Embryonic facial prominence (tissue), 1 donor: ENCODE measurements at regions not wholly inside any gene's neighbourhood (a gene's known extent, or its start where the extent isn't known, plus 50 kb on each side); places are given as distances from the start of the nearest gene placed in this dataset.
A peak's percentile ranks its signal among the peaks of the same experiment; 100 is the strongest.

Source experiments
- DNase-seq: peaks from one replicate; pipeline ENCODE4 v3.0.0-alpha.2; 2016; ENCODE audit errors: extremely low spot score

DNA sequence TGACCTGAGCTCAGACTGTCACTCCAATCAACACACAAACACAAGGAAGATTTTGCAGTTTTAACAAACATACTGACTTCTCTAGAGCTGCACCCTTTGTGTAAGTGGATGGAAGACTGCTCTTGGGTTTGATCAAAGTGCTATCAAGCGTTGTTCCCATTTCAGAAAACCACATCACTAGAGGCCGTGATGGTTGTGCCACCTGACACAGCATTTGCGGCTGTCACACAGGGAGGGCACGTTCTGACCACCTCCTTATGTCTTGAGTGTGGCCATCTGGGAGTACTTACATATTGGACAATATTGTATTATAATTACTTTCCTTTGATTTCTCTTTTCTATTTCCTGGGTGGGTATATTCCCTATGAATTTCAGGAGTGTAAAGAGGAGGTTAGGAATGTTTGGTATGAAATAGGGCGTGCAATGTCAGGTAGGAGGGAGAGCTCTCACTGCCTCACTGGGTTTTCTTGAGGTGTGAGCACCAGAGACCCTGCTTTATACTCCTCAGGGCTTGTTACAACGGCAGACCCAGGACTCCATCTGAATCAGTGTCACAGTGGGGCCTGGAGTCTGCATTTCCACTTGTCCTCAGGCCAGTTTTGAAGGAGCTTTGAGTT lies 74.3 kb downstream of the SYNE3 start:
- DNase-seq: no peak

DNA sequence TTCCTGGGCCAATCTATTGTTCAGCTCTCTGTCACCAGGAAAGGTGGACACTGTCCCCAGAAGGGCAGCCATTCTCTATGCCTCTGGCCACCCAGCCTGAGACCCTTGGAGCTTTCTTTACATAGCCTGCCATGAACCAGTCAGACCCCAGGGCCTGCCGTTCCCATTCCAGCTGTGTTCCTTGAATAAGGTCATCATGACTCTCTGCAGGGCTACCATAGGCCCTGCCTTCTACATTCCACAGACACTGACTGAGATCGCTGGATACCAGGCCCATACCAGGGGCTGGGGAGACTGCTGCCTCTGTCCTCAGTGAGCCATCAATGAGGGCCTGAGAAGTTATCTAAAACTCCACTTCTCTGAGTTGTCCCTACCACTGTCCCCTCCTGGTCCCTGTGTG lies 75.5 kb downstream of the SYNE3 start:
- DNase-seq: no peak

DNA sequence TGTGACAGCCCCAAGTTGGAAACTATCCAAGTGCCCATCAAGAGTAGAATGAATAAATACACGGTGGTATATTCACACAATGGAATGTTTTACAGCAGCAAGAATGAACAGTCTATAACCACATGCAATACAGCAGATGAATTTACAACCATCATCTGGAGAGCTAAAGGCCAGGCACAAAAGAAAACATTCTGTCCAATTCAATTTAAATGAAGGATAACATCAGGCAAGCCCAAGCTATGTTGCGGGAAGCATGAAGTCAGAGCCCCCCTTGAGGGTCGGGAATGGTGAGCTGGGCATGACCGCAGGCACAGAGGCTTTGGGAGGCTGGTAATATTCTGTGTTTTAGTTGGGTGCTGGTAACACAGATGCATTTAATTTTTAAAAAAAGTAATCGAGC lies 76.0 kb downstream of the SYNE3 start:
- no peak for DNase-seq

DNA sequence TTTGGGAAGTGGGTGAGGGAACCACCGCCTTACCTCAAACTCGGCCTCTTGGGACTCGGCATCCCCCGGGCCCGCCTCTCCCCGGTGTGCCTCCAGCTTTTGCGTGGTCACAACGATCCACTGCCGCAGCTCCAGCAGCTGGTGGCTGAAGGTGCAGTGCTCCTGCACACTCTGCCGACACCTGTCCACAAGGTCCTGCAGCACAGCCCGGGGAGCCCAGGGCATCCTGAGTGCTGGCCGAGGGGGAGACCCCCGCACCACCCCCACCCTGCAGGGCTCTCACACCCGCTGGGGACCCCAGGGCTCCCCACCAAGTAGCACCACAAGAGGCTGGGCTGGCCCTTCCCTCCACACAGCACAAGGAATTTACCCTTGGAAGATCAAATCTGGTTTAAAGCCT lies 76.6 kb downstream of the SYNE3 start:
- no peak for DNase-seq

DNA sequence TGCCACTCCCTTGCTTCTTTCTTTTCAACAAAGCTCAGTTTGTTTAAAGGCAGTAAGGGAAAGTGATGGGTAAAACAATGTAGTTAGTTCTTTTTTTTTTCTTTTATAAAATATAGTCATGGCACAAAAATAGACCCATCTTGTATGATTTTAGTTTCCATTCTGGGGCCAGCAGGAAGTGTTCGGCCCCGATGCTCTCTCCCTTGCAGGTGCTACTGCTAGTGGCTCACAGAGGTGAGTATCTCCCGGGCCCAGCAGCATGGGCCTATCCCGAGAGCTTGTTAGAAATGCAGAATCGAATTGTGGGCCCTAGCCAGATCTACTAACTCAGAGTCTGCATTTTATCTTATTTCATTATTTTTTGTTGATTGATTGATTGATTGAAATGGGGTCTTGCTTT lies 78.7 kb downstream of the SYNE3 start:
- no peak for DNase-seq

DNA sequence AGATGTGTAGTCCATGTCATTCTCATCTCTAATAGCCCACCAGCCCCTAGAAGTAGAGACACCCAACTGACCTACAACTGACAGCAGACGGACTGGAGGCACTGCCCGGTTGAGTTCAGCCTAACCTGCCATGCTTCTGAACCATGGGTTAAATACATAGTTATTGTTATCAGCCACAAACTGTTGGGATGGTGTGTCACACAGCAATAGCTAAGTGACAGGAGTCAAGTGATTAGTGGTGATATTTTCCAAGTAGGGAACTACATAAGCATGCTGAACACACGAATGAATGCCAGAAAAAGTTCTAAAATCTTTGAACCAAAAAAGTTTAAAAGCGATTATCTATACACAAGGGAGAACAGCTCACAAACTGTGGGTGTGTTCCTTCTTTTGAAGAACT lies 80.1 kb downstream of the SYNE3 start:
- no peak for DNase-seq

DNA sequence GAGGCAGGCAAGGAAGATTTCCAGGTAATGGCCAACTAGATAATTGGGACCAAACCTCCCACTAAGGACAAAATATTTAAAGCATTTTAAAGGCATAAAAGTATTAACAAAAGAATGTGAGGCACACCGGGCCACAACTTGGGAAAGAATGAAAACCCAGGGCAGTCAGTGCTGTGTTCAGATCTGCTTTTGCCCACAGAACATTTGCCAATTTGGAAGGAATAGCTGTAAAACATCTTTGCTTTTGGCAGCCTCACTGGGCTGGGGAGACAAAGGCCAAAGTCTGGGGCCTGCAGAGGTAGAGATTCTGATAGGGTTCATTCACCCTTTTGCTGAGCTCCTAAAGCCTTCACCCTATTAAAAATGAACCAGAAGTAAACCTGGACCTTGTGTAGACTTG lies 82.3 kb downstream of the SYNE3 start:
- DNase-seq: no peak

DNA sequence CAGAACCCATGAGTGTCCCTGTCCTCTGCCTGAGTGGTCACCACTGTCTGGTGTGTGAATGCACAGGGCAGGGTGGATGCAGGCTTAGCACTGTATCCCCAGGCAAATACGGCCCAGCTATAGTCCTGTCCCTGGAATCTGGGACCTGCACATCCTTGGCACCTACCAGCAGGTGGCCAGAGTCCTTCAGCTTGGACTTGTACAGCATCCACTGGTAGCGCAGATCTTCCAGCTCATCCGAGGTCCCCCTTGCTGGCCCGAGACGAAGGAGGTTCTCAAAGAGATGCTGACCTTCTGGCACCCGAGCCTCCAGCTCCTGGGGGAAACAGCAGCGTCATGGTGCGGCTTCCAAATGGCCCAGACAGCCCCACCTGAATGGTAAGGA lies 83.4 kb downstream of the SYNE3 start:
- DNase-seq: no peak

DNA sequence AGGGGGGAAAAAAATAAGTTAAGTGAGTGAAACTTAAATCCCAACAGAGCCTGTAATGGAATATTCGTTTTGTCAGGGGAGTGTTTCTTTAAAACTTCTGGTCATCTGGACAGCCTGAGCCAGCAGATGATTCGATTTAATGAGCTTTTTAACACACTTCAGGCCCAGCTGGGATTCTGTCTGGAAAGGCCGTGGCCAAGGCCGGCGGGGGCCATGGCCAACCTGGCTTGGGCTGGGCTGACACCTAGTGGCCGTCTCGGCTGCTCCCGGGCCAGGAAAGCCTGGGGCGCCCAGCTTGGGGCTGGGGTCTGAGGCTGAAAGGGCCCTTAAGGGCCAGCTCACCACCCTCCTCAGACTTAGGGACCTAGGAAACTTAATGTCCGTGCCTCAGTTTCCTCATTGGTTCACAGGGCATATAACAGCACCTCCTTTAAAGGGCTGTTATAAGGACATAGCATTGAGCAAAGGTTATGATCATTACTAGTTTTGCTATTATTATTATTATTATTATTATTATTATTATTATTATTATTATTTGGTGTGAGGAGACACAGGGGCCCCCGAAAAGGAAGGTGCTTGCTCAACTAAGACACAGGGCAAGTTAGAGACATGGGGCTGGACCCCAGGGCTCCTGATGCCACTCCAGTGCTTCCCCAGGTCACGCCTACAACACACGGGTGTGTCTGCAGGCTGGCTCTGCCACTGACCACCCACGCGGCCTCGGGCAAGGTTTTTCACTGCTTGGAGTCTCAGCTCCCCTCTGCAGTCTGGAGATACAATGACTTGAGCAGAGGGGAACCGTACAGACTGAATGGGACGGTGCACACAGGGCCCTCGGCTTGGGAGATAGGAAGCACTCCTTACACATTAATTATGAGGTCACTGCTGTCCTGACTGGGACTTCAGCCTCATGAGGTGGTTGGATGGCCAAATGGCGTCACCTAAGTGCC lies 84.0 kb downstream of the SYNE3 start:
- DNase-seq: no peak

DNA sequence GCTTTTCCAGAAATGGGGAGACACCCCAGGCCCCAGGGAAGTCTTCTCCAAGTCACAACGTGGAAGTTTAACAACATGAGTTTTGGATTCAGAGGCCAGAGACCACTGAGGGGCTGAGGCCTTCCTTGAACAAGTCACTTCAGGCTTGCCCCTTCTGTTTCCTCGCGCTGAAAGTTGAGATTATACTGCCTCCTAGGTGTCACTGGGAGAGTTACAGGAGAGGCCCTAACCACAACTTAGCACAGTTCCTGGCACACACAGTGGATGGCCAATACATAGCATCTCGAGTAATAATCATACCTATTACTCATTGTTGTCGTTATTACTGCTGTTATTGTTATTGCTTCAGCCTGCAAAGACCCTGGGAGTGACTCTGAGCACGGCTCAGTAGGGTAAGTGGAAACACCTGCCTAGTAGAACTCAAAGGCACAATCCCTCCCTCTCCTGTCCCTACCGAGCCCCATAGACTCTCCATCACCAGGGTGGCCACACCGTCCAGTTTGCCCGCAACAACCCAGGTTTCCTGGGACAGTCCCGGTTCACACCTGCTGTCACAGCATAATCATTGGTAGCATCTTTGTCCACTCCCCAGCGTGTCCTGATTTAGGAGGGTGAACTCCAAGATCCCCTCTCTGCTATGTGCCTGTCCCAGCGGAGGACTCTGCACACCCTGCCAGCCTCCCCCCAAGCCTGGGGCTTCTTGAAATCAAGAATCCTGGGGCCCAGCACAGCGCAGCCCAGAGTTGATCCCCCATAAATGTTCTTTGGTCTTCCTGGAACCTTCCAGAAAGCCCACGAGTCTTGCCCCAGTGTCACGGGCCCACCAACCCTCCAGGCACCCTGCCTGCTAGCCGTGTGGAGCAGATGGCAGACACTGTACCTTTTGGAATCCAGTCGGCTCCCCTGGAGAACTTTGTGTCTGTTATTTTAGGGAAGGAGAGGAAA lies 85.0 kb downstream of the SYNE3 start:
- DNase-seq: peak; percentile 30

DNA sequence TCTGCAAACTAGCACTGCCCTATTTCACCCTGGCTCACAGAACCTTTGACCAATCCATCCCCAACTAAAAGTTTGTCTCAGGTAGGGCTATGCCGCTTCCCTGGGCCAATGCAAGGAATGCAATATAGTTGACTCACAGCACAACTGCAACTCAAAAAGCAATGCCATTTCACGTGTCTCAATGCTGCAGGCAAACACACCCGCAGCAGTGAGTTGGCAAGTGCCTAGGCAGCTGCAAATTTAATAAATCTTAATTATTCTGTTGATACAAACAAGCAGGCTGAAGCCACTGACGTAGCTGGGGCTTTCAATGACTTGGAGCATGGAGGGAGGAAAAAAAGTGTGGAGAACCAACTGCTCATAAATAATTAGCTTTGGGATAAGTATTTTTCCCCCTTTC lies 87.9 kb downstream of the SYNE3 start:
- DNase-seq: no peak

DNA sequence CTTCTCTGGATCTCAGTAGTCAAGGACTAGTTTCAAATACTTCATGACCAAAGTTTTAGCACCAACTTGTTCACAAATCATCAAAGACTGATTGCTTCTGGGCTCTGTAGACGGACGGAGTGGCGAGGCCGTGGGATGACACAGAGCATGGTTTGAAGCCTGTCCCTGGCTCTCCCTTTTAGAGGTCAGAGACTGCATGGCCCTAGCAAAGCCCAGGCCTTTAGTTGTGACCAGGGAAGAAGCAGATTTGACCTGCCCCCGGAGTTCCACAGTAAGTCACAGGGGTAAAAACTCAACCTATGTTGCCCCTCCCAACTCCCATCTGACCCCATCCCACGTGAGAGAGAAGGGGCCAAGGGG lies 90.4 kb downstream of the SYNE3 start:
- DNase-seq: no peak

DNA sequence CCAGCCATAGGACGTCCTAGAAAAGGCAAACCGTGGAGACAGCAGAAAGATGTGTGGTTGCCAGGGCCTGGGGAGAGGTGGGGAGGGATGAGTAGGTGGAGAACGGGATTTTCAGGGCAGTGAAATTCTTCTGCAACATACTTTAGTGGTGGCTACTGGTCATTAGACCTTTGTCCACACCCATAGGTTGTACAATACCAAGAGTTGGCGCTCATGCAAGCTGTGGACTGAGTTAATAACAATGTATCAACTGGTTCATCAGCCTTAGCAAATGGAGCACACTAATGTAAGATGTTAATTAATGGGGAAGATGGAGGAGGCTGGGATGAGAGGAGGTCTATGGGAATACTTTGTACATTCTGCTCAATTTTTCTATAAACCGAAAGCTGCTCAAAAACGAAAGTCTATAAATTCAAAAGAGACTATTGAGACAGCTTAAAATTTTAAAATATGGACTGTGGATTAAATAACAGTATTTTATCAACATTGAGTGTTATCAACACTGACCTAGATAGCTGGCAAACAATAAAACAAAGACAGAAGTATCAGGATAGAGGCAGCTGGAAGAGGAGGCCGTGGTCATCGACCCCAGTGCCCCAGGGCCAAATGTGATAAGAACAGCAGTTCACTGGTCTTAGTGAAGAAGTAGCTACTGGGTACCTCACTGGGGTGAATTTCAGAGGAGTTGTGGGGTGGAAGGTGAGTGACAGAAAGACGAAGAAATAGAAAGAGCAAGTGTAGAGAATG lies 90.9 kb downstream of the SYNE3 start:
- no peak for DNase-seq

DNA sequence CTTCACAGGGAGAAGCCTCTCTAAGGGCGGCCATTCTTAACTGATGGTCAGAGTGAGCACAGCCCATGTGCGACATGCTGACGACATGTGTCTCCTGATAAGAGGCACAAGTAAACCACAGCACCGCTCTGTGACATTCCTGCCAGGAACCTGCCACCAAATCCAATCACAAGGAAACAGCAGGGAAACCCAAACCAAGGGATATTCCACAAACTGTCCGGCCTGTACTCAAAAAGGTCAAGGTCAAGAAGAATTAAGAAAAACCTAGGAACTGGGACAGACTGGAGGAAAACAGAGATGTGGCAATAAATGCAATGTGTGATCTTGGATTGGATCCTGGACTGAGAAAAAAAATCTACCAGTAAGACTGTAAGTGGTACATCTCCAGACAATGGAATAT lies 91.9 kb downstream of the SYNE3 start:
- DNase-seq: no peak

DNA sequence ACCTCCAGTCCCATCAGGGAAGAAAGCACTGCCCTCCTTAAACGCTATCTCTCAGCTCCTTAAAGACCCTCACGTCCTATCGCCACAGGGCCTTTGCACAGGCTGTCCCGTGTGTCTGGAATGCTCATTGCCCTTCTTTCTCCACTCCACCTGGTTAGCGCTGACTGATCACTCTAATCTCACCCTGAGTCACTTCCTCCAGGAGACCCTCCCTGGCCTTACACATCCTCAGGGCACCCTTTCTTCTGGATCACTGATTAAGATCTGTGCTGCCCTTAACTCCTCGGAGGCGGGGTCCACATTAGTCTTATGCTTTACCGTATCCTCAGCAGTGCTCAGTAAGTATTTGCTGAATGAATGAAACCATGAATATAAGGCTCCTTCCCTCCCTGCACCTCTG lies 94.7 kb downstream of the SYNE3 start:
- DNase-seq: no peak

DNA sequence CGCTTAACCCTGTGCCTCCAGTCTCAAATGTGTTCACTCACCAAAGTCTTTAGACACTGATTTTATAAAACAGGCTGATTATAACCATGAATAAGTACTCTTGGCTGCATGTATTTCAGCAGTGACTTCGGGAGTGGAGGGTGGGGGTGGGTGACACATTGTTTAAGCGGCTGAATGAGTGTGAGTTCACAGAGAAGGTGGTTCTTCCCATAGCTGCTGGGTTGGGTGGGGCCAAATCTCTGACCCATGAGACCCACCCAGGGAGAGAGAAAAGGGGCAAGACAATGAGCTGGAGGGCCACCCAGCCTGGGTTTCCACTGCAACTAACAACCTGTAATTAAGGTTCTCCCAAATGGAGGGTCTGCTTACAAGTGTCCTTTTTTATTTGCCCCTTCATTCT lies 96.4 kb downstream of the SYNE3 start:
- no peak for DNase-seq

DNA sequence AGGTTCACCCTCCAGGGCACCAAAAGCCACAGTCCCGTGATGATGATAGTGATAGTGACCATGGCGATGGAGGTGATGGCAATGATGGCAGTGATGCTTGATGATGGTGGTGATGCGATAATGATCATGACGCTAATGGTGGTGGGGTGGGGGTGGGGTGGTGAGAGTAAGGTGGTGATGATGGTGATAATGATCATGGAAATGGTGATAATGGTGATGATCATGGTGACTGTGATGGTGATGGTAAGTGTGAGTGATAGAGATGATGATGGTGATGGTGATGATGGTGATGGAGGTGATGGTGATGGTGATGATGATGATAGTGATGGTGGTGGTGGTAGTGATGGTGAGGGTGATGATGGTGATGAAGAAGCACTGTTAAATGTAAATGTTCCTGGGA lies 96.9 kb downstream of the SYNE3 start:
- DNase-seq: no peak

DNA sequence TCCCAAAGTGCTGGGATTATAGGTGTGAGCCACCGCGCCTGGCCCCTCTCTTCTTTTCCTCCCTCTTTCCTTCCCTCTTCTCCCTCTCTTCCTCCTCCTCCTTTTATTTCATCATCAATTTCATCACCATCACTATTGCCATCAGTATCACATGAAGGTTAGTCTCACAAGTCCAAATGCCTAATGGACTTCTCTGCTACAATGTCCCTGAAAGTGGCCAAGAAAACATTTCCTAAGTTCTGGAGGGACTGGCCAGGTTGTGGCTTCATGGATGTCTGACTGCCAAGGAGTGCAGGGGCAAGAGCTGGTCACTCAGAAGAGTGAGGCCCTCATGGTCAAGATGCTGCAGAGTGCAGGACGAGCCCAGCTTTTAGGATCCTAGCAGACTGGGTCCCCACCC lies 97.6 kb downstream of the SYNE3 start:
- DNase-seq: no peak

DNA sequence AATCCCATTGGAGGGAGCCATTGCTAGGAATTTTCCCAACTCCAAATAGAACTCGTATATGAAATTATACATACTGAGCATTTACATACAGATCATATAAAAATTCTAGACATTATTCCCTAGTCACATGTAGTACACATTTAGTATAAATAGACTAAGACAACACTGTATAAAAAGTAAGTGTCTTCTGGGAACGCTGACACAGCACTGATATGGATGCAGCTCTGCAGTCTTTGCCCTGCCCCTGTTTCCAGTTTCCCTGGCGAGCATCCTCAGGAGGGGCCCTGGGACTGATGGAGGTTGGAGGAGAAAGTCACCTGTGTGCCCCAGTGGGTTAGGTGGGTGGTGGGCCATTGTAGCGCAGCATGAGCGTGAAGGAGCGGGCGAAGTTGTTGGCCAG lies 97.8 kb upstream of the CLMN start:
- DNase-seq: no peak

DNA sequence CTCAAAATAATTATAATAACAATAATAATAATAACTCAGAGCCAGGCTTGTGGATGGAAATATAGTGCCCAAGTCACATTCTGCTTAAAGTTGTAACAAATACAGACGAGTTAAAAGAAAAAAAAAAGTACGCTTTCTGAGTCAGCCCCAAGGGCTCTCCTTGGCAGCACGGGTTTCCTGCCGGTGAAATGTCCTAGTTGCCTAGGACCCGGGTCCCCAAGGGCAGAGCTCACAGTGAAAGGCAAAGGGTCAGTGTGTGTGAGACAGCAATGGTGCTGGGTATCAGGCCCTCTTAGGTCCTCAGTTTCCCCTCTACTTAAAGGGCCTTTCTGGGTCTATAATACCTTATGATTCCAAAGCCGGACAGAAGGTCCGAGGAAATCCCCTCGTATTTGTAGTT lies 96.3 kb upstream of the CLMN start:
- no peak for DNase-seq

DNA sequence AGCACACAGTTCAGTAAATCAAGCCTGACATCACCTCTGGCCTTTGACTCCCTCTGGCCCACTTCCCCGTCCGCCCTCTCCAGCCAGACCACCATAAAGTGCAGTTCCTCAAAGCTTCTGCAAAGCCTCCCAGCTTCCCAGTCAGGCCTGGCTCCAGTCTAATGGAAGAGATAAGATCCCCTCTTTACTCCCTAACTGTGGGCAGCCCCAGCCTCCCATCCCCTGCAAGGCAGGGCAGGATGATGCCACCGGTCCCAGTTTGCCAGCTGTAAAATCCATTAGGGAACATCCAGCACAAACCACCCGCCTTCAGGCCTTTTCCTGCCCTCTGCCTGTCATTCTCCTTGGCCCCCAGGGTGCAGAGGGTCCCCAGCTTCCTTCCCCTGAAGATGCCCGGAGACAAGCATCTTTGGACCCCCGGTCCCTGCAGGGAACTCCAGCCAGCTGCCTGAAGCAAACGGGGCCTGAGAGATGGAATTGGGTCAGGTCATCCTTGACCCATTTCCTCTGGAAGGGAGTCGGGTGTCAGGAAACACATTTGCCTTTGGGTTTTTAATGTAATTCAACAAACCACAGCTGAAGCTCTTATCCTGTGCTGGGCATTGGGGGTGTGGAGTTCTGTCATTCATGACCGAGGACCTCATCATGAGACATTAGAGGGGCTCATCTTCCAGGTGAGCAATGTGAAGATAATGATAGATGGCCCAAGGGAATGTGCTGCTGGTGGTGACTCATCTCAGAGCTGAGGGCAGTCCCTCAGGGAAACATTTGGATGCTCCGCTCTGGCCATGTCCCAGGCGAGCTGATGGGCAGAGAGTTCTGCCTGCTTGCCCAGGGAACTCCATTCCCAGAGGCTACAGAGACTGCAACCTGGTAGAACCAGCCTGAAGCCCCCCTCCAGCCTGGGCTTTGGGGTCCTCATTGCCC lies 93.8 kb upstream of the CLMN start:
- DNase-seq: no peak
